ENCODE measurements at regions not wholly inside any gene's neighbourhood (a gene's known extent, or its start where the extent isn't known, plus 50 kb on each side); places are given as distances from the start of the nearest gene placed in this dataset.

GRCh38 chr2:82411071-82411470 is 2048.0 kb downstream of the SUCLG1 start:
- TF ChIP-seq TEAD4 (IDR thresholded peaks at IDR 0.05) = no peak

- no peak for TF ChIP-seq EP300 (IDR thresholded peaks at IDR 0.05; ENCODE audit: borderline replicate concordance)
- no peak for TF ChIP-seq CEBPB (IDR thresholded peaks at IDR 0.05)
- no peak for TF ChIP-seq FOXM1 (IDR thresholded peaks at IDR 0.05; ENCODE audit: borderline replicate concordance, low read depth)
- TF ChIP-seq CREB1 (IDR thresholded peaks at IDR 0.05; ENCODE audit: low read depth) = no peak
- TF ChIP-seq RAD21 (IDR thresholded peaks at IDR 0.05; ENCODE audit: low read depth) = no peak
- TF ChIP-seq NFIC (IDR thresholded peaks at IDR 0.05) = no peak
- no peak for TF ChIP-seq ZBTB7A (IDR thresholded peaks at IDR 0.05; ENCODE audit: low read depth)
- no peak for TF ChIP-seq MAX (IDR thresholded peaks at IDR 0.05)
- TF ChIP-seq TCF12 (IDR thresholded peaks at IDR 0.05; ENCODE audit: low read depth) = no peak
- no peak for TF ChIP-seq EGR1 (IDR thresholded peaks at IDR 0.05)
- no peak for TF ChIP-seq TEAD4 (IDR thresholded peaks at IDR 0.05)
Measured at GRCh38 chr2:82395531-82395930, 2063.5 kb downstream of the SUCLG1 start.

- TF ChIP-seq TAF1 (IDR thresholded peaks at IDR 0.05; ENCODE audit: low read depth) = no peak
- no peak for TF ChIP-seq CREB1 (IDR thresholded peaks at IDR 0.05; ENCODE audit: low read depth)
- no peak for TF ChIP-seq CEBPB (IDR thresholded peaks at IDR 0.05)
- no peak for TF ChIP-seq ZBTB7A (IDR thresholded peaks at IDR 0.05; ENCODE audit: low read depth)
- no peak for TF ChIP-seq FOXM1 (IDR thresholded peaks at IDR 0.05; ENCODE audit: borderline replicate concordance, low read depth)
- no peak for TF ChIP-seq YY1 (IDR thresholded peaks at IDR 0.05; ENCODE audit: low read depth)
- TF ChIP-seq NFIC (IDR thresholded peaks at IDR 0.05) = no peak
- no peak for TF ChIP-seq USF1 (IDR thresholded peaks at IDR 0.05)
- no peak for TF ChIP-seq RAD21 (IDR thresholded peaks at IDR 0.05; ENCODE audit: low read depth)
- no peak for TF ChIP-seq EP300 (IDR thresholded peaks at IDR 0.05; ENCODE audit: borderline replicate concordance)
Measured at GRCh38 chr2:82391386-82391785, 2067.7 kb downstream of the SUCLG1 start.

- TF ChIP-seq EP300 (IDR thresholded peaks at IDR 0.05; ENCODE audit: borderline replicate concordance) = no peak
- no peak for TF ChIP-seq FOXM1 (IDR thresholded peaks at IDR 0.05; ENCODE audit: borderline replicate concordance, low read depth)
- TF ChIP-seq YY1 (IDR thresholded peaks at IDR 0.05; ENCODE audit: low read depth) = no peak
- TF ChIP-seq TAF1 (IDR thresholded peaks at IDR 0.05; ENCODE audit: low read depth) = no peak
- no peak for TF ChIP-seq MAX (IDR thresholded peaks at IDR 0.05)
- TF ChIP-seq RAD21 (IDR thresholded peaks at IDR 0.05; ENCODE audit: low read depth) = no peak
- no peak for TF ChIP-seq CEBPB (IDR thresholded peaks at IDR 0.05)
- TF ChIP-seq USF1 (IDR thresholded peaks at IDR 0.05) = no peak
- TF ChIP-seq CREB1 (IDR thresholded peaks at IDR 0.05; ENCODE audit: low read depth) = no peak
- no peak for TF ChIP-seq TEAD4 (IDR thresholded peaks at IDR 0.05)
- no peak for TF ChIP-seq ZBTB7A (IDR thresholded peaks at IDR 0.05; ENCODE audit: low read depth)
- no peak for TF ChIP-seq REST (IDR thresholded peaks at IDR 0.05; ENCODE audit: low read depth)
- no peak for TF ChIP-seq NFIC (IDR thresholded peaks at IDR 0.05)
- TF ChIP-seq EGR1 (IDR thresholded peaks at IDR 0.05) = no peak
- no peak for TF ChIP-seq TCF12 (IDR thresholded peaks at IDR 0.05; ENCODE audit: low read depth)
Measured at GRCh38 chr2:82355622-82356021, 2051.1 kb upstream of the LRRTM1 start.

- no peak for TF ChIP-seq YY1 (IDR thresholded peaks at IDR 0.05; ENCODE audit: low read depth)
Measured at GRCh38 chr2:82345910-82346309, 2041.4 kb upstream of the LRRTM1 start.

- TF ChIP-seq TCF12 (IDR thresholded peaks at IDR 0.05; ENCODE audit: low read depth) (no peak), NFIC (IDR thresholded peaks at IDR 0.05) (no peak), EGR1 (IDR thresholded peaks at IDR 0.05) (no peak), ZBTB7A (IDR thresholded peaks at IDR 0.05; ENCODE audit: low read depth) (no peak), TEAD4 (IDR thresholded peaks at IDR 0.05) (no peak), TAF1 (IDR thresholded peaks at IDR 0.05; ENCODE audit: low read depth) (no peak), CREB1 (IDR thresholded peaks at IDR 0.05; ENCODE audit: low read depth) (no peak), FOXM1 (IDR thresholded peaks at IDR 0.05; ENCODE audit: borderline replicate concordance, low read depth) (no peak), RAD21 (IDR thresholded peaks at IDR 0.05; ENCODE audit: low read depth) (no peak), REST (IDR thresholded peaks at IDR 0.05; ENCODE audit: low read depth) (no peak), YY1 (IDR thresholded peaks at IDR 0.05; ENCODE audit: low read depth) (no peak), EP300 (IDR thresholded peaks at IDR 0.05; ENCODE audit: borderline replicate concordance) (no peak), USF1 (IDR thresholded peaks at IDR 0.05) (no peak), MAX (IDR thresholded peaks at IDR 0.05) (no peak), CEBPB (IDR thresholded peaks at IDR 0.05) (no peak)
Measured at GRCh38 chr2:82344670-82345069, 2040.1 kb upstream of the LRRTM1 start.
